Breast epithelium (tissue), 3 donors: ENCODE measurements at regions not wholly inside any gene's neighbourhood (a gene's known extent, or its start where the extent isn't known, plus 50 kb on each side); places are given as distances from the start of the nearest gene placed in this dataset.

Experiments used
- POLR2A ChIP-seq: fragments of 450-650 bp; IDR thresholded peaks from one replicate; pipeline ENCODE4 v1.6.1; 2016; ENCODE audit warnings: antibody characterized with exemption, mild to moderate bottlenecking, moderate library complexity
- TF ChIP-seq, protein P1 (sequence below), 3 donors: fragments of 450-650 bp; IDR thresholded peaks; one replicate each; pipeline ENCODE4 v1.5.1; 2016 to 2017; ENCODE audit warnings: antibody characterized with exemption in 3 of 3, mild to moderate bottlenecking in 3 of 3, moderate library complexity in 3 of 3

DNA sequence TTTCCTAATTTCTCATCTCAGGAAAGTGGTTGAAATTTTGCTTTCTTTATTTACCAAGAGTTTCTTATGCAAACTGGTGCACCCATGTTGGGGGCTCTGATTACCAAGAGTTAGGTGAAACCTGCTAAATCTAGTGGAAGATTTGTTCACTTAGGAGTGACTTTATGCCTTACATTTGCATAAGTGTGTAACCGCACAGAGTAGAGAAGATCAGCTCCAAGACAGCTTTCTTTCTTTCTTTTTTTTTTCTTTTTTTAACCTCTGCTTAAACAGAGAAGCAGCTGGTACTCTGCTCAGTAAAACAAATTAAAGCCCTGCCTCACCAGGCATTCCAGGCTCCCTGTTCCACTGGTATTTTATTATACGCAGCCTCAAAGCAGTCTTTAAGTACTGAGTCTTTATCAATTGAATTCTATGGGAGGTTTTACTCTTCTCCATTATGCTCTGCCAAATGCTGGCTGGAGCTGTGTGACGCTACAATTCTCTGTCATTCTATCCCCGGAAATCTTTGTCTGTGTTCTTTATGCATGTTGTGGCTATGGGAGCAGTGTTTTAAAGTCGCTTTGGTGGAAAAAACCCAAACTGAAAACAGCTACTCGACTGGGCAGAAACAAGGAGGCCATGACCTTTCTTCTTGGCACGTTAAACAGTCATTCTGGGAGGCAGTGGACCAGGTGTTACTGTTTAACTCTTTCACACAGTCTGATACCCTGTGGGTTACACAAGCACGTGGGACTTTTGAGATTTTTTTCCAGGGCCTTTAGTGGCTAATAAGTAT, 55.2 kb upstream of the GBE1 start:
- TF ChIP-seq, protein P1, sequence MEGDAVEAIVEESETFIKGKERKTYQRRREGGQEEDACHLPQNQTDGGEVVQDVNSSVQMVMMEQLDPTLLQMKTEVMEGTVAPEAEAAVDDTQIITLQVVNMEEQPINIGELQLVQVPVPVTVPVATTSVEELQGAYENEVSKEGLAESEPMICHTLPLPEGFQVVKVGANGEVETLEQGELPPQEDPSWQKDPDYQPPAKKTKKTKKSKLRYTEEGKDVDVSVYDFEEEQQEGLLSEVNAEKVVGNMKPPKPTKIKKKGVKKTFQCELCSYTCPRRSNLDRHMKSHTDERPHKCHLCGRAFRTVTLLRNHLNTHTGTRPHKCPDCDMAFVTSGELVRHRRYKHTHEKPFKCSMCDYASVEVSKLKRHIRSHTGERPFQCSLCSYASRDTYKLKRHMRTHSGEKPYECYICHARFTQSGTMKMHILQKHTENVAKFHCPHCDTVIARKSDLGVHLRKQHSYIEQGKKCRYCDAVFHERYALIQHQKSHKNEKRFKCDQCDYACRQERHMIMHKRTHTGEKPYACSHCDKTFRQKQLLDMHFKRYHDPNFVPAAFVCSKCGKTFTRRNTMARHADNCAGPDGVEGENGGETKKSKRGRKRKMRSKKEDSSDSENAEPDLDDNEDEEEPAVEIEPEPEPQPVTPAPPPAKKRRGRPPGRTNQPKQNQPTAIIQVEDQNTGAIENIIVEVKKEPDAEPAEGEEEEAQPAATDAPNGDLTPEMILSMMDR (IDR thresholded peaks at IDR 0.05) = no peak
- no peak for TF ChIP-seq POLR2A
